Psoas muscle (tissue), 7 donors: ENCODE measurements at regions not wholly inside any gene's neighbourhood (a gene's known extent, or its start where the extent isn't known, plus 50 kb on each side); places are given as distances from the start of the nearest gene placed in this dataset.

Experiments
- ATAC-seq, 4 donors: fragments of 200-7000 bp; cut with Tn5 transposase; one replicate each; pipeline ENCODE4 v1.9.1; 2020; ENCODE audit warnings: moderate library complexity in 3 of 4, mild to moderate bottlenecking in 2 of 4
- DNase-seq, 2 donors: peaks; one replicate each; pipeline ENCODE4 v3.0.0-alpha.2; 2020
- H3K27ac ChIP-seq: fragments of 200-600 bp; one replicate; pipeline ENCODE4 v1.8.0; 2022
- H3K27me3 ChIP-seq, 3 donors: fragments of 200-600 bp in 1 of 3; one replicate each; pipeline versions ENCODE4 v1.6.1 to v1.8.0; 2013 to 2022; ENCODE audit warnings: low read length in 2 of 3, mild to moderate bottlenecking in 2 of 3, moderate library complexity in 1 of 3; ENCODE audit not compliant: insufficient read depth in 3 of 3
- H3K36me3 ChIP-seq, 2 donors: fragments of 200-600 bp in 1 of 2; one replicate each; pipeline versions ENCODE4 v1.6.1 to v1.8.0; 2013 to 2022; ENCODE audit warnings: low read depth in 1 of 2, mild to moderate bottlenecking in 1 of 2, moderate library complexity in 1 of 2; ENCODE audit not compliant: insufficient read depth in 1 of 2
- H3K4me1 ChIP-seq: fragments of 200-600 bp; one replicate; pipeline ENCODE4 v1.8.0; 2022
- H3K4me3 ChIP-seq: fragments of 200-600 bp; one replicate; pipeline ENCODE4 v1.8.0; 2022; ENCODE audit warnings: mild to moderate bottlenecking
- H3K9me3 ChIP-seq: fragments of 200-600 bp; one replicate; pipeline ENCODE4 v1.8.0; 2022
- WGBS, 3 donors: extraction: QIAGEN DNeasy Blood & Tissue Kit; methylation state at CpG; one replicate each; pipeline versions ENCODE4 v1.1.6 to v1.1.7; 2013; 5-methylcytosine and 5-hydroxymethylcytosine counted together
- intact Hi-C, 2 donors: fragments of 100-400 bp; cut with DNase I; formaldehyde crosslinking; loops; one replicate each; pipeline versions ENCODE4 v1.11.0 to v1.14.2; 2022
- TF ChIP-seq, protein P1 (sequence below): fragments of 200-600 bp; IDR thresholded peaks from one replicate; pipeline ENCODE4 v1.8.0; 2022; ENCODE audit warnings: antibody characterized with exemption
- donor health status: healthy with polysubstance abuse.
- donor health status: DM: no; HTN: no; CAD: no; lungs with moderate emphysema.
- donor health status: Bipolar disorder and iron deficiency.
- donor health status: healthy.
- donor health status: DM: yes; HTN: yes; CAD: no.
- donor health status: DM: no; HTN: no; CAD: no.
- donor health status: DM: yes; HTN: yes; CAD: no.

DNA sequence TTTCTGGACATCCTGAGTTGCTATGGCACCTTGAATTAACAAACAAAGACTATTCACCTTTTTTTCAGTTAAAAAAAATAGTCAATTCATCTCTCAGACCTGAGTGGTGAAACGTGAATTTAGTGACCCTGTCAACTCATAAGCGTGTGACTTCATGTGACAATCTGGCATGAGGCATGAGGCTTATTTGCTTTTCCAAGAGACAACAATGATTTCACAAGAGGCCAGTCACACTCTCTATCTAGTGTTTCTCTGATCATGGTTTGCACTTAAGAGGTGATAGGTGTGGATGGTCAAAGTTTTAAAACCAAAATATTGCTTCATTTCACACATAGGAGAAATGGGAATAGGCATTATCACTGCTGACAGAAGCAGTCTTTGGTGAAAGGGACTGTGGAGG lies 559.6 kb upstream of the ACO1 start:
- TF ChIP-seq, protein P1, sequence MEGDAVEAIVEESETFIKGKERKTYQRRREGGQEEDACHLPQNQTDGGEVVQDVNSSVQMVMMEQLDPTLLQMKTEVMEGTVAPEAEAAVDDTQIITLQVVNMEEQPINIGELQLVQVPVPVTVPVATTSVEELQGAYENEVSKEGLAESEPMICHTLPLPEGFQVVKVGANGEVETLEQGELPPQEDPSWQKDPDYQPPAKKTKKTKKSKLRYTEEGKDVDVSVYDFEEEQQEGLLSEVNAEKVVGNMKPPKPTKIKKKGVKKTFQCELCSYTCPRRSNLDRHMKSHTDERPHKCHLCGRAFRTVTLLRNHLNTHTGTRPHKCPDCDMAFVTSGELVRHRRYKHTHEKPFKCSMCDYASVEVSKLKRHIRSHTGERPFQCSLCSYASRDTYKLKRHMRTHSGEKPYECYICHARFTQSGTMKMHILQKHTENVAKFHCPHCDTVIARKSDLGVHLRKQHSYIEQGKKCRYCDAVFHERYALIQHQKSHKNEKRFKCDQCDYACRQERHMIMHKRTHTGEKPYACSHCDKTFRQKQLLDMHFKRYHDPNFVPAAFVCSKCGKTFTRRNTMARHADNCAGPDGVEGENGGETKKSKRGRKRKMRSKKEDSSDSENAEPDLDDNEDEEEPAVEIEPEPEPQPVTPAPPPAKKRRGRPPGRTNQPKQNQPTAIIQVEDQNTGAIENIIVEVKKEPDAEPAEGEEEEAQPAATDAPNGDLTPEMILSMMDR = no peak
- ATAC-seq = no peak
- H3K4me1 ChIP-seq = no peaks in the 10 kb centered on the region
- no peak overlapping the region for H3K27ac ChIP-seq
- H3K9me3 ChIP-seq = no peaks in the 10 kb centered on the region
- no peaks in the 10 kb centered on the region for H3K27me3 ChIP-seq
- DNase-seq = no peak
- no peaks in the 10 kb centered on the region for H3K36me3 ChIP-seq
- H3K4me3 ChIP-seq = no peak overlapping the region
- intact Hi-C loops = no loop called here
- 61 to 73% (median 73%) methylated on average over 2 of the region's 2 CpGs for WGBS, 3 donors

DNA sequence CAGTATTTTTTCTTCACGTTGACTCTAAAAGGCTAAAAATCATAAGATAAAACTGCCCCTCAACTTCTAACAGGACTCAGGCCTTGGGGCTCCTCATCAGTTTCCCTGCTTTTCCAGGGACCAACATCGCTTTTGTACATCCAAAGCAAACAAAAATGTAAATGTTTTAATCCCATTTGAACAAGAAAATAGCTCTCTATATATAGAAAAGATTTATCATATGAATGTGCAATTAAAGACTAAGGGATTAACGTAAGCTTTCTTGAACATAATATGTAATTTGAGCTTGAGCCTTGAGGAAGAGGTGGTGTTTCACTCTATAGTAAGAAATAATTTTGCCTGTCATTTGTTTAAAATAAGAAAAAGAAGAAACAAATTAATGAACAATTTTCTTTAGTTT lies 547.2 kb upstream of the ACO1 start:
- TF ChIP-seq, protein P1 = no peak
- Histone ChIP-seq H3K9me3 (no peaks in the 10 kb centered on the region), H3K27ac (no peak overlapping the region), H3K36me3 (no peaks in the 10 kb centered on the region), H3K4me1 (no peaks in the 10 kb centered on the region), H3K4me3 (no peak overlapping the region), H3K27me3 (no peaks in the 10 kb centered on the region)
- 84 to 86% (median 86%) methylated on average over 3 of the region's 3 CpGs for WGBS, 3 donors
- ATAC-seq (no peak), DNase-seq (no peak)
- intact Hi-C loops = no loop called here

DNA sequence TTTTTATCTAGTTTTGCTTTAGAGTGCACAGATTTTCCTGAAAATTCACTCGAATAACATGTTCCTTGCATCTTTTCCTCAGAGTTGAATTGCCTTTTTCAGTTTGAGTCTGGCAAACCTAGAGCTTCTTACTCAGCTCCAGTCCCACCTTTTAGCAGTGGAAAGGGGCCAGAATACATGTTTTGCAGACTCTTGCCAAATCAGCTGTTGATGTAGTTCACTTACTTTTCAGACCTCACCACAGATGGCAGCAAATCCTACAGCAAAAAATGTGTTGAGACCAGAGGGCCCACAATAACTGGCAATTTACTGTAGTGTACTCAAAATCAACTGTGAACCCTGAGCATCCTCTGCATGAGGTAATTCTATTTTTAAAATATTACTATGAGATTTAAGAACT lies 545.2 kb upstream of the ACO1 start:
- 66 to 77% (median 68%) methylated on average over 1 of the region's 1 CpG for WGBS, 3 donors
- H3K27ac ChIP-seq = no peak overlapping the region
- no peaks in the 10 kb centered on the region for H3K36me3 ChIP-seq
- no peaks in the 10 kb centered on the region for H3K9me3 ChIP-seq
- no peak overlapping the region for H3K4me3 ChIP-seq
- ATAC-seq = no peak
- intact Hi-C loops = no loop called here
- no peaks in the 10 kb centered on the region for H3K27me3 ChIP-seq
- TF ChIP-seq, protein P1 = no peak
- no peak for DNase-seq
- no peaks in the 10 kb centered on the region for H3K4me1 ChIP-seq

DNA sequence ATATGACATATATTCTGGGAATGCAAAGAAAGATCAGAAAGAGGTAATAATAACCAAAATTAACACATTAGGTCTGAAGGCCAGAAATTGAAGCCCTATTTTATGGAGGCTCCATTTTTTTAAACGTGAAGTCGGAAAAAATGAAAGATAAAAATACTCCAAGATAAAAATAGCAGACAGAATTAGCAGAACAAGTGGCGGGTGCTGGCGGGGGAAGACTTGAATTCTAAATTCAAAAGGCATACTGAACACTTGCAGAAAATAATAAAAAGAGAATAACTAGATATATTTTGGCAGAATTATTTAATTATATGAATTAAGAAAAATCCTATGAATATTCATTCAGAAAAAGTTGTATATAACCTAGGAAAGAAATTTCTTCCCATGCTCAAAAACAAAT lies 543.7 kb upstream of the ACO1 start:
- TF ChIP-seq, protein P1 = no peak
- no peak overlapping the region for H3K27ac ChIP-seq
- H3K9me3 ChIP-seq = no peaks in the 10 kb centered on the region
- ATAC-seq (no peak), DNase-seq (no peak)
- 59 to 70% (median 66%) methylated on average over 4 of the region's 4 CpGs for WGBS, 3 donors
- H3K27me3 ChIP-seq = no peaks in the 10 kb centered on the region
- no peaks in the 10 kb centered on the region for H3K4me1 ChIP-seq
- H3K36me3 ChIP-seq = no peaks in the 10 kb centered on the region
- no peak overlapping the region for H3K4me3 ChIP-seq
- intact Hi-C loops = no loop called here

DNA sequence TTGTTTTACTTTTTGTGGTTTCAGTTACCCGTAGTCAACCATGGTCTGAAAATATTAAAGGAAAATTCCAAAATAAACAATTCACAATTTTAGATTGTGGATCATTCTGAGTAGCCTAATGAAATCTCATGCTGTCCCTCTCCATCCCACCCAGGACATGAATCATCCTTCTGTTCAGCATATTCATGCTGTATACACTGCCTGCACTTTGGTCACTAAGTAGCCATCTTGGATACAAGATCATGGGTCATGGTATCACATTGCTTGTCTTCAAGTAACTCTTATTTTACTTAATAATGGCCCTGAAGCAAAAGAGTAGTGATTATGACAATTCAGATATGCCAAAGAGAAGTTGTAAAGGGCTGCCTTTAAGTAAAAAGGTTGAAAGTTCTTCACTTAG lies 536.5 kb upstream of the ACO1 start:
- Histone ChIP-seq H3K4me3 (no peak overlapping the region), H3K27ac (no peak overlapping the region), H3K9me3 (no peaks in the 10 kb centered on the region), H3K36me3 (no peaks in the 10 kb centered on the region), H3K4me1 (no peaks in the 10 kb centered on the region), H3K27me3 (no peaks in the 10 kb centered on the region)
- TF ChIP-seq, protein P1 = no peak
- intact Hi-C loops = no loop called here
- ATAC-seq = no peak
- no peak for DNase-seq
- 81 to 92% (median 90%) methylated on average over 1 of the region's 1 CpG for WGBS, 3 donors
